Naive thymus-derived CD8-positive, alpha-beta T cell (primary cell): ENCODE measurements at regions not wholly inside any gene's neighbourhood (a gene's known extent, or its start where the extent isn't known, plus 50 kb on each side); places are given as distances from the start of the nearest gene placed in this dataset.

Experiments
- ATAC-seq, 2 donors: fragments of 150-1000 bp; cut with Tn5 transposase in 1 of 2; sonication (Bioruptor Pico), chemical (Tn5 transposase) in 1 of 2; 1 replicate in 1 of 2; 2 replicates in 1 of 2; pipeline ENCODE4 v1.10.0; 2021; ENCODE audit warnings: mild to moderate bottlenecking in 2 of 2, moderate library complexity in 2 of 2
- POLR2A ChIA-PET: fragments of 350-600 bp; sonication (Branson Sonifier 250); formaldehyde crosslinking; loops from one replicate; lab custom pipeline; 2021; ENCODE audit warnings: antibody characterized with exemption; lab: Charles Lee
- DNase-seq, 10 donors: peaks; one replicate each; pipeline versions ENCODE4 v3.0.0 to v3.0.0-alpha.2; 2020 to 2022
- H3K27ac Mint-ChIP-seq, 10 donors: one replicate each; pipeline ENCODE4 v1.8.0; 2020 to 2022; ENCODE audit warnings: mild to moderate bottlenecking in 10 of 10, mixed read lengths in 10 of 10, moderate library complexity in 4 of 10, inconsistent platforms in 1 of 10
- H3K27me3 Mint-ChIP-seq, 5 donors: one replicate each; pipeline ENCODE4 v1.8.0; 2021 to 2022; ENCODE audit warnings: mixed read lengths in 5 of 5
- H3K36me3 Mint-ChIP-seq, 3 donors: one replicate each; pipeline ENCODE4 v1.8.0; 2020 to 2022; ENCODE audit warnings: mixed read lengths in 3 of 3, mild to moderate bottlenecking in 2 of 3, inconsistent platforms in 1 of 3
- H3K4me1 Mint-ChIP-seq, 4 donors: one replicate each; pipeline ENCODE4 v1.8.0; 2021 to 2022; ENCODE audit warnings: mixed read lengths in 4 of 4
- H3K4me3 Mint-ChIP-seq, 10 donors: one replicate each; pipeline ENCODE4 v1.8.0; 2020 to 2022; ENCODE audit warnings: mild to moderate bottlenecking in 10 of 10, mixed read lengths in 10 of 10, moderate library complexity in 6 of 10, inconsistent platforms in 1 of 10
- H3K9me3 Mint-ChIP-seq, 9 donors: one replicate each; pipeline ENCODE4 v1.8.0; 2020 to 2022; ENCODE audit warnings: mixed read lengths in 9 of 9, mild to moderate bottlenecking in 3 of 9, inconsistent platforms in 1 of 9, moderate library complexity in 1 of 9

- Mint-ChIP-seq H3K4me3 (no peak overlapping the region), H3K27me3 (peaks cover 8 to 79% (median 21%) of the 10 kb centered on the region in 5 donors), H3K9me3 (peaks cover 0 to 15% (median 2%) of the 10 kb centered on the region in 9 donors), H3K36me3 (no peaks in the 10 kb centered on the region), H3K27ac (no peak overlapping the region), H3K4me1 (no peaks in the 10 kb centered on the region)
- POLR2A ChIA-PET: no interaction called here
- DNase-seq: no peak
- no peak for ATAC-seq
These were observed 50.8 kb upstream of the JAG1 start for GRCh38 chr20:10724449-10725173.

GRCh38 chr20:10728873-10729670 is 55.3 kb upstream of the JAG1 start:
- POLR2A ChIA-PET: no interaction called here
- DNase-seq (no peak), ATAC-seq (no peak)
- Mint-ChIP-seq H3K27me3 (peaks cover 5 to 46% (median 12%) of the 10 kb centered on the region in 5 donors), H3K4me3 (no peak overlapping the region), H3K36me3 (no peaks in the 10 kb centered on the region), H3K9me3 (peaks cover 0 to 16% (median 3%) of the 10 kb centered on the region in 9 donors), H3K27ac (no peak overlapping the region), H3K4me1 (no peaks in the 10 kb centered on the region)

- POLR2A ChIA-PET: no interaction called here
- ATAC-seq: no peak
- no peaks in the 10 kb centered on the region for H3K36me3 Mint-ChIP-seq
These were observed 56.0 kb upstream of the JAG1 start for GRCh38 chr20:10729785-10730184.

GRCh38 chr20:10730629-10731183 is 56.9 kb upstream of the JAG1 start:
- Mint-ChIP-seq H3K4me3 (no peak overlapping the region), H3K27ac (no peak overlapping the region), H3K36me3 (no peaks in the 10 kb centered on the region), H3K27me3 (peaks cover 5 to 34% (median 8%) of the 10 kb centered on the region in 5 donors), H3K4me1 (no peaks in the 10 kb centered on the region), H3K9me3 (peaks cover 0 to 16% (median 3%) of the 10 kb centered on the region in 9 donors)
- ATAC-seq: no peak
- no peak for DNase-seq
- POLR2A ChIA-PET: no interaction called here

More at GRCh38 chr20:10729785-10730184, 56.0 kb upstream of the JAG1 start:
- Mint-ChIP-seq H3K4me3 (no peak overlapping the region), H3K4me1 (no peaks in the 10 kb centered on the region), H3K9me3 (peaks cover 0 to 16% (median 3%) of the 10 kb centered on the region in 9 donors), H3K27ac (no peak overlapping the region), H3K27me3 (peaks cover 5 to 39% (median 12%) of the 10 kb centered on the region in 5 donors)
- DNase-seq: no peak

GRCh38 chr20:10731190-10731965 is 57.6 kb upstream of the JAG1 start:
- Mint-ChIP-seq H3K4me3 (no peak overlapping the region), H3K27ac (no peak overlapping the region), H3K36me3 (no peaks in the 10 kb centered on the region), H3K9me3 (peaks cover 0 to 16% (median 3%) of the 10 kb centered on the region in 9 donors), H3K4me1 (no peaks in the 10 kb centered on the region), H3K27me3 (peaks cover 5 to 30% (median 8%) of the 10 kb centered on the region in 5 donors)
- ATAC-seq (no peak), DNase-seq (no peak)
- POLR2A ChIA-PET: no interaction called here

- Mint-ChIP-seq H3K4me1 (peaks cover 0 to 2% (median 0%) of the 10 kb centered on the region in 4 donors), H3K4me3 (no peak overlapping the region), H3K27ac (no peak overlapping the region), H3K9me3 (peaks cover 0 to 5% (median 0%) of the 10 kb centered on the region in 9 donors), H3K36me3 (no peaks in the 10 kb centered on the region), H3K27me3 (peaks cover 2 to 19% (median 6%) of the 10 kb centered on the region in 5 donors)
- DNase-seq: no peak
- no peak for ATAC-seq
- POLR2A ChIA-PET: no interaction called here
These were observed 59.3 kb upstream of the JAG1 start for GRCh38 chr20:10733122-10733521.

- Mint-ChIP-seq H3K27me3 (peaks cover 1 to 11% (median 4%) of the 10 kb centered on the region in 5 donors), H3K36me3 (no peaks in the 10 kb centered on the region), H3K4me3 (no peak overlapping the region), H3K4me1 (peaks cover 0 to 2% (median 0%) of the 10 kb centered on the region in 4 donors), H3K27ac (no peak overlapping the region), H3K9me3 (peaks cover 0 to 5% (median 0%) of the 10 kb centered on the region in 9 donors)
- DNase-seq (no peak), ATAC-seq (no peak)
- POLR2A ChIA-PET: no interaction called here
These were observed 61.6 kb upstream of the JAG1 start for GRCh38 chr20:10735195-10735949.

- no peaks in the 10 kb centered on the region for H3K36me3 Mint-ChIP-seq
- no peak overlapping the region for H3K27ac Mint-ChIP-seq
- no peak for DNase-seq
- peaks cover 1 to 20% (median 5%) of the 10 kb centered on the region in 5 donors for H3K27me3 Mint-ChIP-seq
- no peak overlapping the region for H3K4me3 Mint-ChIP-seq
- peaks cover 0 to 2% (median 0%) of the 10 kb centered on the region in 4 donors for H3K4me1 Mint-ChIP-seq
- no peak for ATAC-seq
- no peaks in the 10 kb centered on the region for H3K9me3 Mint-ChIP-seq
- POLR2A ChIA-PET: no interaction called here
These were observed 65.3 kb upstream of the JAG1 start for GRCh38 chr20:10739134-10739533.

- ATAC-seq (no peak), DNase-seq (no peak)
- no peaks in the 10 kb centered on the region for H3K36me3 Mint-ChIP-seq
- no peak overlapping the region for H3K27ac Mint-ChIP-seq
- no peak overlapping the region for H3K4me3 Mint-ChIP-seq
- no peaks in the 10 kb centered on the region for H3K9me3 Mint-ChIP-seq
- H3K27me3 Mint-ChIP-seq: peaks cover 1 to 20% (median 5%) of the 10 kb centered on the region in 5 donors
- H3K4me1 Mint-ChIP-seq: peaks cover 0 to 2% (median 0%) of the 10 kb centered on the region in 4 donors
- POLR2A ChIA-PET: no interaction called here
These were observed 65.8 kb upstream of the JAG1 start for GRCh38 chr20:10739566-10739965.

GRCh38 chr20:10741060-10741459 is 67.3 kb upstream of the JAG1 start:
- DNase-seq: no peak
- Mint-ChIP-seq H3K27ac (no peak overlapping the region), H3K36me3 (no peaks in the 10 kb centered on the region), H3K9me3 (no peaks in the 10 kb centered on the region), H3K27me3 (peaks cover 1 to 20% (median 5%) of the 10 kb centered on the region in 5 donors), H3K4me3 (no peak overlapping the region), H3K4me1 (peaks cover 0 to 2% (median 0%) of the 10 kb centered on the region in 4 donors)
- ATAC-seq: no peak
- POLR2A ChIA-PET: no interaction called here

- POLR2A ChIA-PET: no interaction called here
- H3K27ac Mint-ChIP-seq: no peak overlapping the region
- no peaks in the 10 kb centered on the region for H3K36me3 Mint-ChIP-seq
- H3K9me3 Mint-ChIP-seq: peaks cover 0 to 9% (median 0%) of the 10 kb centered on the region in 9 donors
- H3K27me3 Mint-ChIP-seq: peaks cover 0 to 38% (median 6%) of the 10 kb centered on the region in 5 donors
- DNase-seq (no peak), ATAC-seq (no peak)
- no peak overlapping the region for H3K4me3 Mint-ChIP-seq
- H3K4me1 Mint-ChIP-seq: no peaks in the 10 kb centered on the region
These were observed 72.0 kb upstream of the JAG1 start for GRCh38 chr20:10745790-10746189.

GRCh38 chr20:10747019-10747418 is 73.2 kb upstream of the JAG1 start:
- peaks cover 0 to 34% (median 6%) of the 10 kb centered on the region in 5 donors for H3K27me3 Mint-ChIP-seq
- no peak overlapping the region for H3K27ac Mint-ChIP-seq
- no peaks in the 10 kb centered on the region for H3K4me1 Mint-ChIP-seq
- H3K4me3 Mint-ChIP-seq: no peak overlapping the region
- POLR2A ChIA-PET: no interaction called here
- ATAC-seq: no peak
- no peaks in the 10 kb centered on the region for H3K36me3 Mint-ChIP-seq
- H3K9me3 Mint-ChIP-seq: peaks cover 0 to 9% (median 0%) of the 10 kb centered on the region in 9 donors
- no peak for DNase-seq
